ENCODE measurements at regions not wholly inside any gene's neighbourhood (a gene's known extent, or its start where the extent isn't known, plus 50 kb on each side); places are given as distances from the start of the nearest gene placed in this dataset.

GRCh38 chr12:28946361-28946760 lies 202.7 kb upstream of the FAR2 start:
- Histone ChIP-seq H3K9me2 (ENCODE audit: low read depth, low read length) (no peaks in the 10 kb centered on the region), H3K4me1 (ENCODE audit: insufficient read depth, low read length, severe bottlenecking) (no peaks in the 10 kb centered on the region), H3K9ac (ENCODE audit: low read length) (no peak overlapping the region), H3K9me3 (ENCODE audit: low read length) (no peaks in the 10 kb centered on the region), H3K4me2 (ENCODE audit: low read length) (no peak overlapping the region), H3F3A (ENCODE audit: insufficient read depth, low read length) (no peaks in the 10 kb centered on the region), H3K27ac (ENCODE audit: low read depth, low read length, poor library complexity, severe bottlenecking) (no peak overlapping the region), H2AFZ (ENCODE audit: low read length) (no peak overlapping the region), H3K27me3 (ENCODE audit: insufficient read depth, low read length) (no peaks in the 10 kb centered on the region), H3K4me3 (ENCODE audit: low read depth, low read length, poor library complexity, severe bottlenecking) (no peak overlapping the region), H4K20me1 (ENCODE audit: insufficient read depth, low read length) (no peaks in the 10 kb centered on the region), H3K36me3 (ENCODE audit: insufficient read depth, low read length) (no peaks in the 10 kb centered on the region), H3K79me2 (ENCODE audit: insufficient read depth, low read length) (no peaks in the 10 kb centered on the region)
- no peak for TF ChIP-seq EZH2 (IDR thresholded peaks at IDR 0.05; ENCODE audit: borderline replicate concordance, low read length)
- no peak for TF ChIP-seq CTCF (IDR thresholded peaks at IDR 0.05; ENCODE audit: low read length)

- Histone ChIP-seq H3K27ac (ENCODE audit: low read depth, low read length, poor library complexity, severe bottlenecking) (no peak overlapping the region), H3K36me3 (ENCODE audit: insufficient read depth, low read length) (no peaks in the 10 kb centered on the region), H3F3A (ENCODE audit: insufficient read depth, low read length) (no peaks in the 10 kb centered on the region), H3K9me3 (ENCODE audit: low read length) (no peaks in the 10 kb centered on the region), H3K4me2 (ENCODE audit: low read length) (no peak overlapping the region), H3K27me3 (ENCODE audit: insufficient read depth, low read length) (no peaks in the 10 kb centered on the region), H4K20me1 (ENCODE audit: insufficient read depth, low read length) (no peaks in the 10 kb centered on the region), H3K9ac (ENCODE audit: low read length) (no peak overlapping the region), H3K9me2 (ENCODE audit: low read depth, low read length) (no peaks in the 10 kb centered on the region), H3K4me1 (ENCODE audit: insufficient read depth, low read length, severe bottlenecking) (no peaks in the 10 kb centered on the region), H3K4me3 (ENCODE audit: low read depth, low read length, poor library complexity, severe bottlenecking) (no peak overlapping the region), H3K79me2 (ENCODE audit: insufficient read depth, low read length) (no peaks in the 10 kb centered on the region), H2AFZ (ENCODE audit: low read length) (no peak overlapping the region)
- TF ChIP-seq EZH2 (IDR thresholded peaks at IDR 0.05; ENCODE audit: borderline replicate concordance, low read length) (no peak), CTCF (IDR thresholded peaks at IDR 0.05; ENCODE audit: low read length) (no peak)
Observed at GRCh38 chr12:28948685-28949084, 200.4 kb upstream of the FAR2 start.

- no peak for TF ChIP-seq EZH2 (IDR thresholded peaks at IDR 0.05; ENCODE audit: borderline replicate concordance, low read length)
- no peak for TF ChIP-seq CTCF (IDR thresholded peaks at IDR 0.05; ENCODE audit: low read length)
Observed at GRCh38 chr12:28949184-28949583, 199.9 kb upstream of the FAR2 start.

More at GRCh38 chr12:28949184-28949583, 199.9 kb upstream of the FAR2 start:
- Histone ChIP-seq H3K27ac (ENCODE audit: low read depth, low read length, poor library complexity, severe bottlenecking) (no peak overlapping the region), H3K27me3 (ENCODE audit: insufficient read depth, low read length) (no peaks in the 10 kb centered on the region), H3K36me3 (ENCODE audit: insufficient read depth, low read length) (no peaks in the 10 kb centered on the region), H2AFZ (ENCODE audit: low read length) (no peak overlapping the region), H3K4me2 (ENCODE audit: low read length) (no peak overlapping the region), H3K4me3 (ENCODE audit: low read depth, low read length, poor library complexity, severe bottlenecking) (no peak overlapping the region), H3K9me3 (ENCODE audit: low read length) (no peaks in the 10 kb centered on the region), H3K9ac (ENCODE audit: low read length) (no peak overlapping the region), H3K4me1 (ENCODE audit: insufficient read depth, low read length, severe bottlenecking) (no peaks in the 10 kb centered on the region), H3F3A (ENCODE audit: insufficient read depth, low read length) (no peaks in the 10 kb centered on the region), H3K79me2 (ENCODE audit: insufficient read depth, low read length) (no peaks in the 10 kb centered on the region), H3K9me2 (ENCODE audit: low read depth, low read length) (no peaks in the 10 kb centered on the region), H4K20me1 (ENCODE audit: insufficient read depth, low read length) (no peaks in the 10 kb centered on the region)
